Effector memory CD8-positive, alpha-beta T cell (primary cell): ENCODE measurements at regions not wholly inside any gene's neighbourhood (a gene's known extent, or its start where the extent isn't known, plus 50 kb on each side); places are given as distances from the start of the nearest gene placed in this dataset.

Experiments used
- ATAC-seq: fragments of 150-1000 bp; cut with Tn5 transposase; replicated peaks from 2 replicates; pipeline ENCODE4 v1.10.0; 2021; ENCODE audit warnings: mild to moderate bottlenecking, moderate library complexity
- DNase-seq, 3 experiments: peaks; one replicate each; pipeline ENCODE4 v3.0.0; 2021
- H3K27ac Mint-ChIP-seq, 2 donors: one replicate each; pipeline ENCODE4 v1.8.0; 2022; ENCODE audit warnings: mild to moderate bottlenecking in 2 of 2, mixed read lengths in 2 of 2, moderate library complexity in 2 of 2
- H3K27me3 Mint-ChIP-seq, 2 donors: one replicate each; pipeline ENCODE4 v1.8.0; 2022; ENCODE audit warnings: mixed read lengths in 2 of 2
- H3K36me3 Mint-ChIP-seq: one replicate; pipeline ENCODE4 v1.8.0; 2022; ENCODE audit warnings: mild to moderate bottlenecking, moderate library complexity, mixed read lengths; ENCODE audit not compliant: insufficient read depth
- H3K4me1 Mint-ChIP-seq, 2 donors: one replicate each; pipeline ENCODE4 v1.8.0; 2022; ENCODE audit warnings: low read depth in 2 of 2, mixed read lengths in 2 of 2
- H3K4me3 Mint-ChIP-seq, 2 donors: one replicate each; pipeline ENCODE4 v1.8.0; 2022; ENCODE audit warnings: mild to moderate bottlenecking in 2 of 2, mixed read lengths in 2 of 2, moderate library complexity in 2 of 2
- H3K9me3 Mint-ChIP-seq, 2 donors: one replicate each; pipeline ENCODE4 v1.8.0; 2022; ENCODE audit warnings: mixed read lengths in 2 of 2

- Mint-ChIP-seq H3K9me3 (peaks cover 0 to 10% of the 10 kb centered on the region in 2 donors), H3K27me3 (no peaks in the 10 kb centered on the region), H3K27ac (no peak overlapping the region), H3K36me3 (no peaks in the 10 kb centered on the region), H3K4me3 (no peak overlapping the region), H3K4me1 (no peaks in the 10 kb centered on the region)
- DNase-seq (no peak), ATAC-seq (no peak)
Observed at GRCh38 chr5:27325513-27325912, 287.1 kb upstream of the CDH9 start.

GRCh38 chr5:27318701-27319100 lies 280.3 kb upstream of the CDH9 start:
- no peak for ATAC-seq
- no peaks in the 10 kb centered on the region for H3K27me3 Mint-ChIP-seq
- no peak overlapping the region for H3K27ac Mint-ChIP-seq

GRCh38 chr5:27316271-27316650 lies 277.9 kb upstream of the CDH9 start:
- Mint-ChIP-seq H3K27ac (no peak overlapping the region), H3K36me3 (no peaks in the 10 kb centered on the region), H3K27me3 (no peaks in the 10 kb centered on the region), H3K4me1 (no peaks in the 10 kb centered on the region), H3K4me3 (no peak overlapping the region), H3K9me3 (peaks cover 5 to 8% of the 10 kb centered on the region in 2 donors)
- ATAC-seq (no peak), DNase-seq (no peak)

More at GRCh38 chr5:27318701-27319100, 280.3 kb upstream of the CDH9 start:
- no peak overlapping the region for H3K4me3 Mint-ChIP-seq
- H3K9me3 Mint-ChIP-seq = peaks cover 5 to 7% of the 10 kb centered on the region in 2 donors
- DNase-seq = no peak
- no peaks in the 10 kb centered on the region for H3K36me3 Mint-ChIP-seq
- no peaks in the 10 kb centered on the region for H3K4me1 Mint-ChIP-seq

GRCh38 chr5:27315363-27316270 lies 277.2 kb upstream of the CDH9 start:
- H3K9me3 Mint-ChIP-seq = peaks cover 5 to 9% of the 10 kb centered on the region in 2 donors
- DNase-seq (no peak), ATAC-seq (no peak)
- H3K27ac Mint-ChIP-seq = no peak overlapping the region
- H3K27me3 Mint-ChIP-seq = no peaks in the 10 kb centered on the region
- no peak overlapping the region for H3K4me3 Mint-ChIP-seq
- no peaks in the 10 kb centered on the region for H3K36me3 Mint-ChIP-seq
- no peaks in the 10 kb centered on the region for H3K4me1 Mint-ChIP-seq

GRCh38 chr5:27313549-27313948 lies 275.2 kb upstream of the CDH9 start:
- no peaks in the 10 kb centered on the region for H3K27me3 Mint-ChIP-seq
- no peaks in the 10 kb centered on the region for H3K4me1 Mint-ChIP-seq
- ATAC-seq (no peak), DNase-seq (no peak)
- no peak overlapping the region for H3K27ac Mint-ChIP-seq
- H3K4me3 Mint-ChIP-seq = no peak overlapping the region
- H3K9me3 Mint-ChIP-seq = peaks cover 2 to 6% of the 10 kb centered on the region in 2 donors
- no peaks in the 10 kb centered on the region for H3K36me3 Mint-ChIP-seq

GRCh38 chr5:27312291-27312893 lies 274.0 kb upstream of the CDH9 start:
- no peaks in the 10 kb centered on the region for H3K4me1 Mint-ChIP-seq
- H3K27me3 Mint-ChIP-seq = no peaks in the 10 kb centered on the region
- H3K9me3 Mint-ChIP-seq = peaks cover 2 to 8% of the 10 kb centered on the region in 2 donors
- no peaks in the 10 kb centered on the region for H3K36me3 Mint-ChIP-seq
- DNase-seq = no peak
- no peak for ATAC-seq
- H3K4me3 Mint-ChIP-seq = no peak overlapping the region
- H3K27ac Mint-ChIP-seq = no peak overlapping the region

- Mint-ChIP-seq H3K4me1 (no peaks in the 10 kb centered on the region), H3K9me3 (peaks cover 7% of the 10 kb centered on the region in 2 donors), H3K36me3 (no peaks in the 10 kb centered on the region), H3K27me3 (no peaks in the 10 kb centered on the region), H3K27ac (no peak overlapping the region), H3K4me3 (no peak overlapping the region)
- no peak for ATAC-seq
- DNase-seq = no peak
Observed at GRCh38 chr5:27311544-27311943, 273.2 kb upstream of the CDH9 start.

GRCh38 chr5:27308153-27308552 lies 269.8 kb upstream of the CDH9 start:
- Mint-ChIP-seq H3K4me3 (no peak overlapping the region), H3K4me1 (no peaks in the 10 kb centered on the region), H3K27ac (no peak overlapping the region), H3K27me3 (no peaks in the 10 kb centered on the region), H3K36me3 (no peaks in the 10 kb centered on the region), H3K9me3 (peaks cover 7 to 9% of the 10 kb centered on the region in 2 donors)
- ATAC-seq (no peak), DNase-seq (no peak)

GRCh38 chr5:27290172-27290571 lies 251.8 kb upstream of the CDH9 start:
- no peak overlapping the region for H3K27ac Mint-ChIP-seq
- no peaks in the 10 kb centered on the region for H3K36me3 Mint-ChIP-seq
- ATAC-seq (no peak), DNase-seq (no peak)
- no peak overlapping the region for H3K4me3 Mint-ChIP-seq
- H3K9me3 Mint-ChIP-seq = peaks cover 5 to 22% of the 10 kb centered on the region in 2 donors
- H3K4me1 Mint-ChIP-seq = no peaks in the 10 kb centered on the region
- no peaks in the 10 kb centered on the region for H3K27me3 Mint-ChIP-seq

- no peak for ATAC-seq
- peaks cover 3 to 14% of the 10 kb centered on the region in 2 donors for H3K9me3 Mint-ChIP-seq
- no peak for DNase-seq
- no peak overlapping the region for H3K4me3 Mint-ChIP-seq
- H3K36me3 Mint-ChIP-seq = no peaks in the 10 kb centered on the region
- no peaks in the 10 kb centered on the region for H3K4me1 Mint-ChIP-seq
- no peaks in the 10 kb centered on the region for H3K27me3 Mint-ChIP-seq
- no peak overlapping the region for H3K27ac Mint-ChIP-seq
Observed at GRCh38 chr5:27276119-27276518, 237.7 kb upstream of the CDH9 start.

- H3K4me3 Mint-ChIP-seq = no peak overlapping the region
- H3K36me3 Mint-ChIP-seq = no peaks in the 10 kb centered on the region
- H3K27ac Mint-ChIP-seq = no peak overlapping the region
- H3K27me3 Mint-ChIP-seq = no peaks in the 10 kb centered on the region
- H3K4me1 Mint-ChIP-seq = no peaks in the 10 kb centered on the region
- peaks cover 4 to 10% of the 10 kb centered on the region in 2 donors for H3K9me3 Mint-ChIP-seq
- no peak for DNase-seq
- no peak for ATAC-seq
Observed at GRCh38 chr5:27275345-27275744, 237.0 kb upstream of the CDH9 start.

- H3K27ac Mint-ChIP-seq = no peak overlapping the region
- no peaks in the 10 kb centered on the region for H3K4me1 Mint-ChIP-seq
- H3K4me3 Mint-ChIP-seq = no peak overlapping the region
- no peaks in the 10 kb centered on the region for H3K36me3 Mint-ChIP-seq
- H3K9me3 Mint-ChIP-seq = peaks cover 4 to 8% of the 10 kb centered on the region in 2 donors
- no peaks in the 10 kb centered on the region for H3K27me3 Mint-ChIP-seq
- no peak for DNase-seq
- ATAC-seq = no peak
Observed at GRCh38 chr5:27269766-27270165, 231.4 kb upstream of the CDH9 start.

GRCh38 chr5:27267209-27267824 lies 228.9 kb upstream of the CDH9 start:
- no peak for ATAC-seq
- H3K4me1 Mint-ChIP-seq = no peaks in the 10 kb centered on the region

GRCh38 chr5:27266184-27266583 lies 227.8 kb upstream of the CDH9 start:
- DNase-seq = no peak
- H3K9me3 Mint-ChIP-seq = peaks cover 0 to 14% of the 10 kb centered on the region in 2 donors
- no peaks in the 10 kb centered on the region for H3K27me3 Mint-ChIP-seq
- no peak overlapping the region for H3K4me3 Mint-ChIP-seq
- no peak for ATAC-seq
- H3K27ac Mint-ChIP-seq = no peak overlapping the region
- no peaks in the 10 kb centered on the region for H3K4me1 Mint-ChIP-seq
- no peaks in the 10 kb centered on the region for H3K36me3 Mint-ChIP-seq

More at GRCh38 chr5:27267209-27267824, 228.9 kb upstream of the CDH9 start:
- H3K4me3 Mint-ChIP-seq = no peak overlapping the region
- no peak overlapping the region for H3K27ac Mint-ChIP-seq
- DNase-seq = no peak
- H3K36me3 Mint-ChIP-seq = no peaks in the 10 kb centered on the region
- H3K27me3 Mint-ChIP-seq = no peaks in the 10 kb centered on the region
- H3K9me3 Mint-ChIP-seq = peaks cover 0 to 14% of the 10 kb centered on the region in 2 donors
